IgD-negative memory B cell (primary cell): ENCODE measurements at regions not wholly inside any gene's neighbourhood (a gene's known extent, or its start where the extent isn't known, plus 50 kb on each side); places are given as distances from the start of the nearest gene placed in this dataset.

Source experiments
- H3K27ac Mint-ChIP-seq, 3 donors: one replicate each; pipeline ENCODE4 v1.8.0; 2020 to 2022; ENCODE audit warnings: mild to moderate bottlenecking in 3 of 3, mixed read lengths in 3 of 3, moderate library complexity in 1 of 3
- H3K27me3 Mint-ChIP-seq: one replicate; pipeline ENCODE4 v1.8.0; 2021; ENCODE audit warnings: mixed read lengths
- H3K36me3 Mint-ChIP-seq: one replicate; pipeline ENCODE4 v1.8.0; 2020; ENCODE audit warnings: mild to moderate bottlenecking, mixed read lengths
- H3K4me1 Mint-ChIP-seq, 3 donors: one replicate each; pipeline ENCODE4 v1.8.0; 2020 to 2022; ENCODE audit warnings: mixed read lengths in 3 of 3, mild to moderate bottlenecking in 1 of 3
- H3K4me3 Mint-ChIP-seq, 4 donors: one replicate each; pipeline ENCODE4 v1.8.0; 2020 to 2022; ENCODE audit warnings: mild to moderate bottlenecking in 4 of 4, mixed read lengths in 4 of 4, moderate library complexity in 3 of 4
- H3K9me3 Mint-ChIP-seq, 3 donors: one replicate each; pipeline ENCODE4 v1.8.0; 2020 to 2021; ENCODE audit warnings: mixed read lengths in 3 of 3, mild to moderate bottlenecking in 1 of 3

DNA sequence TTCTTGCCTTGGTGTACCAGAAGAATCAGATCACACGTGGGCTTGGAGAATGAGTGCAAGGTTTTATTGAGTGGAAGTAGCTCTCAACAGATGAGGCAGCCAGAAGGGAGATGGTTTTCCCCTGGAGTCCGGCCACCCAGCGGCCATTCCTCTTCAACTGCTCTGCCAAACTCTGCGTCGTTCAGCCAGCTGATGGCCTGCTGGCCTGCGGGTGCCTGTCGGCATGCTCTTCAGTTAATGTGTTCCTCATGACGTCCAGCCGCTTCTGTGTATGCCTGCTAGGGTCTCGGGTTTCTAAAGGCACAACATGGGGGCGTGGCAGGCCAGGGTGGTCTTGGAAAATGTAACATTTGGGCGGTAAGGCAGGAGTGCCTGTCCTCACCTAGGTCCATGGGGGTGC is 487.9 kb upstream of the LRRC4C start:
- no peaks in the 10 kb centered on the region for H3K36me3 Mint-ChIP-seq
- peaks cover 0 to 5% (median 3%) of the 10 kb centered on the region in 3 donors for H3K9me3 Mint-ChIP-seq
- no peaks in the 10 kb centered on the region for H3K4me1 Mint-ChIP-seq
- no peak overlapping the region for H3K4me3 Mint-ChIP-seq
- no peaks in the 10 kb centered on the region for H3K27me3 Mint-ChIP-seq
- no peak overlapping the region for H3K27ac Mint-ChIP-seq

DNA sequence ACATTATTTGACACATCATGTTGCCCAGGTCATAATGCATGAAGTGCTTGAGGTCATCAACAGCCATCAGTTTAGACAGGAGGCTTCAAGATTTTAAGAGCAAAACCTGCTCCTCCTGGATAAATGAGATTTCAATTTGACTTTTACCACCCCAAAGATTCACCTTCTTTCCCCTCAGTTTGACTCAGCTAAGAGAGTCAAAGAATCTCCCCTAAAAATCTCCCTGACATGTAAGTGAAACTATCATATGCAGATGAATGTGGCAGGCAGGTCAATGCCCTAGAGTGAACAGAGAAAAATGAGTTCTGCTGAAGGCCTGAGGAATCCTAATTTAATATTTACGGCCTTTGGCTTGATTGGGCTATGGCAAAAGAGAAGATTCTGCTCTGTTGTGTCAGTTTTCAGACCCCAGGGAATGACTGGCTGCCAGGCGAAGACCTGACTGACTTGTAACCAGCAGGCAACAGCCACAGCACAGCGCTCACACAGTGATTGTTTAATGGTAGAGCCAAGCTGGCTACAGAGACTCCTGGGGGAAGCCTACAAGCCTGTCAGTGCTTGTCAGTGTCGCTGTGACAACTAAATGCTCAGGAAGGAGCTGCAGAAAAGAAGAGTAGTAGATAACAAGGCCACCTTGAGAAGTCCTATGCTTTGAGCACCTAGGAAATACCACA is 491.2 kb upstream of the LRRC4C start:
- Mint-ChIP-seq H3K27me3 (no peaks in the 10 kb centered on the region), H3K4me3 (no peak overlapping the region), H3K9me3 (peaks cover 3 to 8% (median 3%) of the 10 kb centered on the region in 3 donors), H3K27ac (no peak overlapping the region), H3K4me1 (no peaks in the 10 kb centered on the region), H3K36me3 (no peaks in the 10 kb centered on the region)

DNA sequence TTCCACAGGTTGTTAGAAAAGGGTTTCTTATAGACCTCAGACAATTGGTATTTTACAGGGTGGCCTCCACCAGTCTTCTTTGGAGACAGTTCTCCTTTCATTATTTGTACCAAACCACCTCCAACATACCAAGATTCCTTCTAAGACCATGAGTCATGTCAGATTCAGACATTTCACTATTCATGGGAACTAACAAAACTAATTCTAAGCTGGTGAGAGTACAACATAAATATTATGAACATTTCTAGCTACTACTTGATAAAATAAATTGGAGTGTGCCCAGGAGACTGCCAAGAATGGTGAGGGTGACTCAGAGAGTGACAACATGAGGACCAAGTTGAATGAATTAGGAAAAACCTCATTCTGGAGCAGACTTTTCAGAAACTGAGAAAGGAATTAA is 494.6 kb upstream of the LRRC4C start:
- H3K4me3 Mint-ChIP-seq, result no peak overlapping the region
- H3K27me3 Mint-ChIP-seq, result no peaks in the 10 kb centered on the region
- no peak overlapping the region for H3K27ac Mint-ChIP-seq
- no peaks in the 10 kb centered on the region for H3K4me1 Mint-ChIP-seq
- H3K9me3 Mint-ChIP-seq, result peaks cover 5 to 13% (median 8%) of the 10 kb centered on the region in 3 donors
- H3K36me3 Mint-ChIP-seq, result no peaks in the 10 kb centered on the region

DNA sequence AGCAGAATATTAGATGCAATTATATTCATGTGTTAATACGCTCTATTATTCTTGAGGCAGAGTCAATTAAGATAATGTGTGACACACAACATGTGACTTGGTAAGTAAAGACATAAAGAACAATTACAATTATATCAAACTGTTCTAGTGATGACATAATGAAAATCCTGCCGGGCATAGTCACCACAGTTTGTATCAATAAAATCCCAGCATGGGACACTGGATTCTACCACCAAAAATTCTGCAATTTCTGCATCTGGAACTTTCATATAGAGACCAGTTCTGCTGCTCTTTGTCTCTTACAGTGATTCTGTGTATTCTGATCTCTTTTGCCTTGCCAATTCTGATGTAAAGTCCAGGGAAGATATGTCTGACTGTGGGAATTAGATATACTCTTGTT is 495.6 kb upstream of the LRRC4C start:
- no peaks in the 10 kb centered on the region for H3K4me1 Mint-ChIP-seq
- H3K4me3 Mint-ChIP-seq, result no peak overlapping the region
- H3K36me3 Mint-ChIP-seq, result no peaks in the 10 kb centered on the region
- H3K27me3 Mint-ChIP-seq, result no peaks in the 10 kb centered on the region
- no peak overlapping the region for H3K27ac Mint-ChIP-seq
- peaks cover 8 to 14% (median 10%) of the 10 kb centered on the region in 3 donors for H3K9me3 Mint-ChIP-seq

DNA sequence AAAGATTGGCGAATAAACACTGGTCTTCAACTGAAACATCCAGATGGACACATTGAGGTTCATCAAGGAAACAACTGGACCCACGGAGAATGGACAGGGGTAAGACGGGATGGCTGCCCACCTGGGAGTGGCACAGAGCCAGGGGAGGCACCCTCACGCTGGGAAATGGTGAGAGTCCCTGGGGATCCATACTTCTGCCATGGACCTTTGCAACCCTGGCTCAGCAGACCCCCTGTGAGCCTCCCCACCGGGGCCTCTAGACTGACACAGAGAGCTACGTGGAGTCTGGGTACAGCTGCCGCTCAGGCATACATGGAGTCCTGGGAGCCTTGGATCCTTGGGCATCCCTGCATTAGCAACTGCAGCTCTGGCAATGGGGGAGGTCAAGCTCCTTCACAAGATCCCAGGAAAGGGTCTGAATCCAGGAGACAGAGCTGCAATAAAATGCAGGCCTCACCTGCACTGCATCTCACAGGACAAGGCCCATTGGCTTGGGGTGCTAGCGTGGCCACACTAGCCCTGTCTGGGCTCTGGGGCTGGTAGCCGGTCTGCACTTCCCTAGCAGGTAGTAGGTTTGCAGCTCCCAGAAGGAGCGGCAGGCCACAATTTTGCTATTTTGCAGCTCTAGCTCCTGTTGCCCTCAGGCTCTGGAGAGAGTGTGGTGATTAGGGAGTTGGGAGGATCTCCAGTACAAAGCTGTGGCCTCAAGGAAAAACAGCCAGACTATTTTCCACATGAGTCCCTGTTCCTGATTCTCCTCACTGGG is 496.4 kb upstream of the LRRC4C start:
- Mint-ChIP-seq H3K36me3 (no peaks in the 10 kb centered on the region), H3K4me1 (no peaks in the 10 kb centered on the region), H3K27me3 (no peaks in the 10 kb centered on the region), H3K4me3 (no peak overlapping the region), H3K9me3 (peaks cover 8 to 14% (median 10%) of the 10 kb centered on the region in 3 donors), H3K27ac (no peak overlapping the region)

- Mint-ChIP-seq H3K4me1 (no peaks in the 10 kb centered on the region), H3K27ac (no peak overlapping the region), H3K4me3 (no peak overlapping the region), H3K36me3 (no peaks in the 10 kb centered on the region), H3K9me3 (peaks cover 5 to 13% (median 9%) of the 10 kb centered on the region in 3 donors), H3K27me3 (no peaks in the 10 kb centered on the region)
Observed at GRCh38 chr11:41963406-41963805, 504.0 kb upstream of the LRRC4C start.

DNA sequence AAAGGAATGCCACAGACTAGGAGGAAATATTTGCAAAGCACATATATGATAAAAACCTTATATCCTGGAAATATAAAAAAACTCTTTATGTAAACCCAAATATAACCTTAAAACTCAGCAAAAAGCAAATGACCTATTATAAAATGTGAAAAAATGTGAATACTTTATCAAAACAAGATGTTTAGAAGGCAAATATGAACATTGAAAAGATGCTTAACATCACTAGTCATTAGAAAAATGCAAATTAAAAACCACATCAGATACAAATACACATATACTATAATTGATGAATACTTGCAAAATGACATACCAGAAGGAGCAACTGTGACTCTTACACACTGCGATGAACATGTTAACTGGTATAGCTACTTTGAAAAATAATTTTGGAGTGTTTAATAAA is 511.2 kb upstream of the LRRC4C start:
- no peaks in the 10 kb centered on the region for H3K27me3 Mint-ChIP-seq
- H3K9me3 Mint-ChIP-seq, result peaks cover 3 to 15% (median 6%) of the 10 kb centered on the region in 3 donors
- no peak overlapping the region for H3K4me3 Mint-ChIP-seq
- no peaks in the 10 kb centered on the region for H3K36me3 Mint-ChIP-seq
- no peak overlapping the region for H3K27ac Mint-ChIP-seq
- no peaks in the 10 kb centered on the region for H3K4me1 Mint-ChIP-seq

- Mint-ChIP-seq H3K27me3 (no peaks in the 10 kb centered on the region), H3K36me3 (no peaks in the 10 kb centered on the region), H3K4me3 (no peak overlapping the region), H3K27ac (no peak overlapping the region), H3K4me1 (no peaks in the 10 kb centered on the region), H3K9me3 (peaks cover 3 to 11% (median 6%) of the 10 kb centered on the region in 3 donors)
Observed at GRCh38 chr11:41971592-41971991, 512.1 kb upstream of the LRRC4C start.

GRCh38 chr11:41978945-41979344 is 519.5 kb upstream of the LRRC4C start:
- Mint-ChIP-seq H3K9me3 (peaks cover 4 to 10% (median 4%) of the 10 kb centered on the region in 3 donors), H3K27ac (no peak overlapping the region), H3K4me1 (no peaks in the 10 kb centered on the region), H3K4me3 (peak overlapping the region in 1 of 4 donors; percentile 18), H3K27me3 (no peaks in the 10 kb centered on the region), H3K36me3 (no peaks in the 10 kb centered on the region)

- no peak overlapping the region for H3K27ac Mint-ChIP-seq
- H3K4me3 Mint-ChIP-seq, result no peak overlapping the region
- H3K9me3 Mint-ChIP-seq, result peaks cover 0 to 7% (median 0%) of the 10 kb centered on the region in 3 donors
- H3K4me1 Mint-ChIP-seq, result no peaks in the 10 kb centered on the region
- H3K36me3 Mint-ChIP-seq, result no peaks in the 10 kb centered on the region
- no peaks in the 10 kb centered on the region for H3K27me3 Mint-ChIP-seq
Observed at GRCh38 chr11:41980741-41981140, 521.3 kb upstream of the LRRC4C start.

GRCh38 chr11:41982276-41982675 is 522.8 kb upstream of the LRRC4C start:
- H3K9me3 Mint-ChIP-seq, result peaks cover 0 to 7% (median 0%) of the 10 kb centered on the region in 3 donors
- no peak overlapping the region for H3K4me3 Mint-ChIP-seq
- H3K27ac Mint-ChIP-seq, result no peak overlapping the region
- H3K4me1 Mint-ChIP-seq, result no peaks in the 10 kb centered on the region
- H3K27me3 Mint-ChIP-seq, result no peaks in the 10 kb centered on the region
- H3K36me3 Mint-ChIP-seq, result no peaks in the 10 kb centered on the region

DNA sequence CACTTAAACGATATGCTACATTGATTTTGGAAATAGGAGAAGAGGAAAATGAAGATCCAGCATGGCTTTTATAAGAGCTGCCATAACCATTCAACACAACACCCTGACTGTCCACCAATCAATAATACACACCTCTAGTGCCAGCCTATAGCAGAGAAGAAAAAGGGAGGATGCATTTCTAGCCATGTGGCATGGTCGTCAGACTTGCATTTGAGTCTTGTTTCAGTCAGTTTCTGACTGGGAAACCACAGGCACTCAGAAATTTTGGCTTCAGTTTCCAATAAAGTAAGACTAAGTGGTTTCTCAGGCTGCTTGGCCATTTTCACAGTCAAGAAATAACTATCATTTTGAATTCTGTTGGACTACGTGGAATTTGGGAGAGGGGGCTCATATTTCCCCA is 523.5 kb upstream of the LRRC4C start:
- Mint-ChIP-seq H3K4me3 (no peak overlapping the region), H3K9me3 (peaks cover 0 to 7% (median 4%) of the 10 kb centered on the region in 3 donors), H3K27ac (no peak overlapping the region), H3K4me1 (no peaks in the 10 kb centered on the region), H3K36me3 (no peaks in the 10 kb centered on the region), H3K27me3 (no peaks in the 10 kb centered on the region)

- H3K27me3 Mint-ChIP-seq, result no peaks in the 10 kb centered on the region
- no peaks in the 10 kb centered on the region for H3K4me1 Mint-ChIP-seq
- no peak overlapping the region for H3K27ac Mint-ChIP-seq
- peaks cover 0 to 6% (median 4%) of the 10 kb centered on the region in 3 donors for H3K9me3 Mint-ChIP-seq
- H3K36me3 Mint-ChIP-seq, result no peaks in the 10 kb centered on the region
- H3K4me3 Mint-ChIP-seq, result no peak overlapping the region
Observed at GRCh38 chr11:41983475-41983874, 524.0 kb upstream of the LRRC4C start.

DNA sequence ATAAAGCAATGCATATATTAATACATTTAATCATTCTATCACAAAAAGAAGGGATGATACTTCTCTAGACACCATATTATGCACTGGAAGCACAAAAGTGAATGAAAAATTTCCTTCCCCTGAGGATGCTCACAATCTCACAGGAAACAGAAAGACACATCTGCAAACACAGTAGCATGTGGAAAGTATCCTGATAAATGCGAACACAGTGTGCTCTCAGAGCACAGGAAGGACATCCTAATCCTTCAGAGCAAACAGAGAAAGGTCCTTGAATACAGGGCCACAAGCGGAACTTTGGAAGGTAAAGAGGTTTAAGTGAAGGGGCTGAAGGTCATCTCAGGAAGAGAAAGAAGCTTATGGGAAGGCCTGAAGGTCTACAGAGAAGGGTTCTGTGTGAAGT is 524.6 kb upstream of the LRRC4C start:
- H3K36me3 Mint-ChIP-seq, result no peaks in the 10 kb centered on the region
- H3K27ac Mint-ChIP-seq, result no peak overlapping the region
- peaks cover 0 to 4% (median 3%) of the 10 kb centered on the region in 3 donors for H3K9me3 Mint-ChIP-seq
- no peaks in the 10 kb centered on the region for H3K4me1 Mint-ChIP-seq
- no peaks in the 10 kb centered on the region for H3K27me3 Mint-ChIP-seq
- no peak overlapping the region for H3K4me3 Mint-ChIP-seq

- H3K4me3 Mint-ChIP-seq, result no peak overlapping the region
- no peaks in the 10 kb centered on the region for H3K27me3 Mint-ChIP-seq
- no peaks in the 10 kb centered on the region for H3K4me1 Mint-ChIP-seq
- H3K27ac Mint-ChIP-seq, result no peak overlapping the region
- H3K9me3 Mint-ChIP-seq, result peaks cover 0 to 4% (median 1%) of the 10 kb centered on the region in 3 donors
- no peaks in the 10 kb centered on the region for H3K36me3 Mint-ChIP-seq
Observed at GRCh38 chr11:41985799-41986198, 526.3 kb upstream of the LRRC4C start.
